ENCODE measurements at regions not wholly inside any gene's neighbourhood (a gene's known extent, or its start where the extent isn't known, plus 50 kb on each side); places are given as distances from the start of the nearest gene placed in this dataset.

DNA sequence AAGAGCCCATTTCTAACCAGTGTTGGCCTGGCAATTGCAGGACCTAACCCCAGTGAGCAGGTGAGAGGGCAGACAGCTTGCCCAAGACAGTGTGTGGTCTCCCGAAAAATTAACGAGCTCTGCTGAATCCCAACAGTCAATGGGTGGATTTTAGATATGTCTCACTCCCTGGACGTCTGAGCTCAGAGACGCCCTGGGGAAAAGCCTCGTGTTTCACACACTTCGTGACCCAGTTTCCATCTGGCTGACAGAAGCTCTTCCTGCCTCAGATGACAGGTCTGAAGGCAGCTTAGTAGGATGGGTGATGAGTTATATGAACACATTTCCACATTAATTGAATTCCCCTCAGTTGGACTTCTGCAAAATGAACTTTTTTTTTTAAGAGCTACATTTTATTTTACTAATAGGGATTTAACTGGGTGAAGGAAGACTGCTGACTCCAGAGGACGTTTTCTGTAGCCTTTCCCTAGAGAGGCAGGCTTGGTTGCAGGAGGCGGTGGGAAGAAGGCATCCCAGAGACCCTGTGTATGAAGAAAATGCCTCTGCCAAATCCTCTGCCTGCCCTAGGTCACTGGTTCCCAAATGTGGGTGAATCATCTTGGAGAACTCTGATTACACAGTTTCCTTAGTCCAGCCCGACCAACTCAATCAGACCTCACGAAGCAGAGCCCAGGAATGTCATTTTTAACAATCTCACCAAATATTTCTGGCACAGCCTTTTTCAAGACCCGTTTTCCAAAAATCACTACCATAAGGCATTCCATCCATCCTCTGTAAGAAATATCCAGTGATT is 71.7 kb upstream of the LY86 start:
- no peak for ATAC-seq
- H3K27me3 Mint-ChIP-seq (ENCODE audit: low read depth), result peaks cover 3% of the 10 kb centered on the region

DNA sequence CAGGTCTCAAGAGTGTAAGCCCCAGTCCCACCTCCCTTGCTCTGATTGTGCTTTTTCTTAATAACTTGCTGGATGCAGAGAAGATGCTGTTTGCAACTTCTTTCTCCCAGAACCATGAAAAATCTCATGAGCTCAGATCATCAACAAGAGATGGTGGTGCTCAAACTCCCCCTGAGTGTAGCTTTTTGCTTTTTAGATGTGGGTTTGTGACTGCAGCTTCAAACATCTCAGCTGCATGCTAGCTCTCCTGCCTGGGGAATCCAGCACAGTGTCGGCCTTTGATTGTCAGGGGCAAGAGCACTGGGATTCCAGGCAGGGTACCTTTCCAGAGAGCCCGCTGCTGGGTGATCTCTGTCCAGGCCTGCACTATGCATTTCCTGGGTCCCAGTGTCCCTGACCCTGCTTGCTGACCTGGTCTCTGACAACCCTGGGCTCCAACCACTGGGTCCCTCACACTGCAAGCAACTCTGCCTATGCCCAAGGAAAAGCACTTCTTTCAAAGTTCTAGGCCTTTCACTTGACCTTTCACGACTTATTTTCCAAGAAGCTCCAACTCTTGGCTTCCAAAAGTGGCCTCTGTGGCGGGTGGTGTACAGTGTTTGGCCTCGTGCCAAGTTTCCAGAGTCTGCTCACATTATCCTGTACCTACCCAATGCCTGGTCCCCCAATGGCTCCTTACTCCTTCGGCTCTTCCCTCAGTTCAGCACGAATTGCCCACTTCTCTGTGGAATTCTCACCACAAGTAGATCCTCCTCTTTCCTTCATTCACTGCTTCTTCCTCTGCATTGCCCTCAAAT is 69.7 kb upstream of the LY86 start:
- ATAC-seq (no peak), DNase-seq (ENCODE audit: low spot score) (no peak)
- Mint-ChIP-seq H3K27ac (no peak overlapping the region), H3K4me1 (peaks cover 12% of the 10 kb centered on the region), H3K36me3 (no peaks in the 10 kb centered on the region), H3K9me3 (peaks cover 8% of the 10 kb centered on the region; the same call in 1 of the 2 replicates), H3K4me3 (no peak overlapping the region), H3K27me3 (ENCODE audit: low read depth) (peaks cover 3% of the 10 kb centered on the region)
- ChIA-PET CTCF (interaction anchor here (0.5 kb wide), 1 partner anchor 30 kb away, joined by 4 read pairs; no protein-coding TSS in a partner anchor), POLR2A (no interaction called here)
- no peak for TF ChIP-seq RORB (CRISPR knock-in tag; IDR thresholded peaks at IDR 0.05)
- no peak for TF ChIP-seq FOXJ3 (CRISPR knock-in tag; IDR thresholded peaks at IDR 0.05; ENCODE audit: borderline replicate concordance)
- TF ChIP-seq, protein P1, sequence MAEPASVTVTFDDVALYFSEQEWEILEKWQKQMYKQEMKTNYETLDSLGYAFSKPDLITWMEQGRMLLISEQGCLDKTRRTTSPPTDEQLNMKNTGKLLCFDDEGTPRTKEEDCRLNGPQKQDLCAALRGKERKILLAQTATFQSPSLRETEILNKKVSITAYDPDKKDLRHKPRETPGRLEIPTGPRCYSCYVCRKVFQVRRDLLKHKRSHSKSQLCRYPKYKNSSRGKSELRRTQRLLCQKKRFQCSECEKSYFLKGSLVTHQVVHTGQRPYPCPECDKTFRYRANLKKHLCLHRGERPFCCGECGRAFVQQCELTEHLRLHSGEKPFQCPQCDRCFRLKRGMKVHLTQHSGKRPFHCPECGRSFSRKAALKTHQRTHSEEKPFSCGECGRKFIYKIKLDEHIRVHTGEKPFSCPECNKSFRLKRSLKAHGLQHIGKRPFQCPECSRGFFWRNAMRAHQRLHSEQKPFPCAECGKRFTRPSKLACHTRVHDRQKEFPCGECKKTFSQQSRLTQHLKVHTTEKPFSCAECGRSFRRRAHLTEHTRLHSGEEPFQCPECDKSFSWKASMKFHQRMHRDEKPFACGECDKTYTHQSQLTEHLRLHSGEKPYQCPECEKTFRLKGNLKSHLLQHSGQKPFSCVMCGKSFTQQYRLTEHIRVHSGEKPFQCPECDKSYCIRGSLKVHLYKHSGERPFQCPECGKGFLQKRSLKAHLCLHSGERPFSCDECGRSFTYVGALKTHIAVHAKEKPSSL (CRISPR knock-in tag; conservative IDR thresholded peaks at IDR 0.05), result no peak
- no peak for TF ChIP-seq SP1 (CRISPR knock-in tag; conservative IDR thresholded peaks at IDR 0.05)
- TF ChIP-seq SMAD3 (CRISPR knock-in tag; IDR thresholded peaks at IDR 0.05; ENCODE audit: borderline replicate concordance), result no peak
- no peak for TF ChIP-seq GRHL2 (CRISPR knock-in tag; IDR thresholded peaks at IDR 0.05; ENCODE audit: insufficient replicate concordance, severe bottlenecking)
- no peak for TF ChIP-seq ZNF416 (CRISPR knock-in tag; IDR thresholded peaks at IDR 0.05)

More for the DNA sequence above, 71.7 kb upstream of the LY86 start:
- Mint-ChIP-seq H3K27ac (no peak overlapping the region), H3K9me3 (peaks cover 5% of the 10 kb centered on the region; the same call in 1 of the 2 replicates), H3K36me3 (no peaks in the 10 kb centered on the region), H3K4me3 (no peak overlapping the region), H3K4me1 (peaks cover 9% of the 10 kb centered on the region)
- no peak for DNase-seq (ENCODE audit: low spot score)
- TF ChIP-seq, protein P2, sequence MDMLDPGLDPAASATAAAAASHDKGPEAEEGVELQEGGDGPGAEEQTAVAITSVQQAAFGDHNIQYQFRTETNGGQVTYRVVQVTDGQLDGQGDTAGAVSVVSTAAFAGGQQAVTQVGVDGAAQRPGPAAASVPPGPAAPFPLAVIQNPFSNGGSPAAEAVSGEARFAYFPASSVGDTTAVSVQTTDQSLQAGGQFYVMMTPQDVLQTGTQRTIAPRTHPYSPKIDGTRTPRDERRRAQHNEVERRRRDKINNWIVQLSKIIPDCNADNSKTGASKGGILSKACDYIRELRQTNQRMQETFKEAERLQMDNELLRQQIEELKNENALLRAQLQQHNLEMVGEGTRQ (CRISPR knock-in tag; IDR thresholded peaks at IDR 0.05), result no peak
- TF ChIP-seq ZNF263 (CRISPR knock-in tag; IDR thresholded peaks at IDR 0.05; ENCODE audit: low read depth) (no peak), CREB1 (CRISPR knock-in tag; IDR thresholded peaks at IDR 0.05) (no peak)
- ChIA-PET CTCF (no interaction called here), POLR2A (interaction anchor here (1.1 kb wide), 1 partner anchor 8 kb away, joined by 3 read pairs; no protein-coding TSS in a partner anchor)

DNA sequence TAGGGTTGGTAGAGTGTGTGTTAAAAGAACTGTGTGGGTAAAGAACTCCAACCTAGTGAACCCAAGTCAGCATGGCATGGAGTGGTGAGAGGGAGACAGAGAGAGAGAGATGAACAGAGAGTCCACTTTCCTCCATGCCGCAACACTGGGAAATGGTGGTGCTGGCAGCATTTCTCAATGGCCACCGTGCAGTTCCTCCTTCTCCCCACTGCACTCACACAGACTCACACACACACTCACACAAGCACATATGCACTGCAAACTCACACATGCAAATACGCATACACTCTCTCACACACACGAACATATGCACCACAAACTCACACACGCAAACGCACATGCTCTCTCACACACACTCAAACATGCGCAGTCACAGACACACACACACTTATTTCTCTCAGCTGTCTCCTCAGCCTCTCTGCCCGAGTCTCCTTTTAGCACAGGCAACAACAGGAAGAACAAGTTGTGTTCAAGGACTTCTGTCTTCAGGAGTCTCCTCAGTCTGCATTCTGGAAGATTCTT is 66.5 kb upstream of the LY86 start:
- H3K4me1 Mint-ChIP-seq, result peaks cover 34% of the 10 kb centered on the region
- no peak for DNase-seq (ENCODE audit: low spot score)
- CTCF ChIA-PET, result no interaction called here
- no peaks in the 10 kb centered on the region for H3K36me3 Mint-ChIP-seq
- ATAC-seq, result no peak
- no peak overlapping the region for H3K4me3 Mint-ChIP-seq
- H3K27ac Mint-ChIP-seq, result no peak overlapping the region
- POLR2A ChIA-PET, result no interaction called here
- peaks cover 10% of the 10 kb centered on the region; the same call in 1 of the 2 replicates for H3K9me3 Mint-ChIP-seq
- peaks cover 3% of the 10 kb centered on the region; the same call in 1 of the 2 replicates for H3K27me3 Mint-ChIP-seq (ENCODE audit: low read depth)
- TF ChIP-seq ATF1 (CRISPR knock-in tag; IDR thresholded peaks at IDR 0.05) (no peak), ZNF671 (CRISPR knock-in tag; IDR thresholded peaks at IDR 0.05) (no peak), ZNF219 (CRISPR knock-in tag; IDR thresholded peaks at IDR 0.05; ENCODE audit: borderline replicate concordance) (no peak), SMAD4 (CRISPR knock-in tag; IDR thresholded peaks at IDR 0.05) (no peak), ZNF317 (CRISPR knock-in tag; IDR thresholded peaks at IDR 0.05; ENCODE audit: borderline replicate concordance, low read depth) (no peak), SOX15 (CRISPR knock-in tag; IDR thresholded peaks at IDR 0.05) (no peak), TEAD4 (CRISPR knock-in tag; IDR thresholded peaks at IDR 0.05) (no peak), RORB (CRISPR knock-in tag; IDR thresholded peaks at IDR 0.05) (no peak), NR2C2 (CRISPR knock-in tag; IDR thresholded peaks at IDR 0.05) (no peak), IRF2 (CRISPR knock-in tag; IDR thresholded peaks at IDR 0.05; ENCODE audit: borderline replicate concordance, low read depth) (no peak)
- TF ChIP-seq, protein P3, sequence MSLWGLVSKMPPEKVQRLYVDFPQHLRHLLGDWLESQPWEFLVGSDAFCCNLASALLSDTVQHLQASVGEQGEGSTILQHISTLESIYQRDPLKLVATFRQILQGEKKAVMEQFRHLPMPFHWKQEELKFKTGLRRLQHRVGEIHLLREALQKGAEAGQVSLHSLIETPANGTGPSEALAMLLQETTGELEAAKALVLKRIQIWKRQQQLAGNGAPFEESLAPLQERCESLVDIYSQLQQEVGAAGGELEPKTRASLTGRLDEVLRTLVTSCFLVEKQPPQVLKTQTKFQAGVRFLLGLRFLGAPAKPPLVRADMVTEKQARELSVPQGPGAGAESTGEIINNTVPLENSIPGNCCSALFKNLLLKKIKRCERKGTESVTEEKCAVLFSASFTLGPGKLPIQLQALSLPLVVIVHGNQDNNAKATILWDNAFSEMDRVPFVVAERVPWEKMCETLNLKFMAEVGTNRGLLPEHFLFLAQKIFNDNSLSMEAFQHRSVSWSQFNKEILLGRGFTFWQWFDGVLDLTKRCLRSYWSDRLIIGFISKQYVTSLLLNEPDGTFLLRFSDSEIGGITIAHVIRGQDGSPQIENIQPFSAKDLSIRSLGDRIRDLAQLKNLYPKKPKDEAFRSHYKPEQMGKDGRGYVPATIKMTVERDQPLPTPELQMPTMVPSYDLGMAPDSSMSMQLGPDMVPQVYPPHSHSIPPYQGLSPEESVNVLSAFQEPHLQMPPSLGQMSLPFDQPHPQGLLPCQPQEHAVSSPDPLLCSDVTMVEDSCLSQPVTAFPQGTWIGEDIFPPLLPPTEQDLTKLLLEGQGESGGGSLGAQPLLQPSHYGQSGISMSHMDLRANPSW (CRISPR knock-in tag; conservative IDR thresholded peaks at IDR 0.05; ENCODE audit: low read depth), result no peak
- TF ChIP-seq, protein P4, sequence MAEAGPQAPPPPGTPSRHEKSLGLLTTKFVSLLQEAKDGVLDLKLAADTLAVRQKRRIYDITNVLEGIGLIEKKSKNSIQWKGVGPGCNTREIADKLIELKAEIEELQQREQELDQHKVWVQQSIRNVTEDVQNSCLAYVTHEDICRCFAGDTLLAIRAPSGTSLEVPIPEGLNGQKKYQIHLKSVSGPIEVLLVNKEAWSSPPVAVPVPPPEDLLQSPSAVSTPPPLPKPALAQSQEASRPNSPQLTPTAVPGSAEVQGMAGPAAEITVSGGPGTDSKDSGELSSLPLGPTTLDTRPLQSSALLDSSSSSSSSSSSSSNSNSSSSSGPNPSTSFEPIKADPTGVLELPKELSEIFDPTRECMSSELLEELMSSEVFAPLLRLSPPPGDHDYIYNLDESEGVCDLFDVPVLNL (CRISPR knock-in tag; IDR thresholded peaks at IDR 0.05; ENCODE audit: borderline replicate concordance, low read depth), result no peak
